ENCODE measurements at regions not wholly inside any gene's neighbourhood (a gene's known extent, or its start where the extent isn't known, plus 50 kb on each side); places are given as distances from the start of the nearest gene placed in this dataset.
A peak's percentile ranks its signal among the peaks of the same experiment; 100 is the strongest.
"Not testable (repeated sequence)": the region's sequence is repeated elsewhere in the genome, so short reads cannot be mapped to it uniquely, and the experiment has no call there.

- not testable (repeated sequence) for DNase-seq (ENCODE audit: low spot score)
Measured at GRCh38 chr5:71822065-71822464, 103.0 kb downstream of the CARTPT start.

GRCh38 chr5:71825992-71826391 lies 106.9 kb downstream of the CARTPT start:
- DNase-seq (ENCODE audit: low spot score), result no peak

DNA sequence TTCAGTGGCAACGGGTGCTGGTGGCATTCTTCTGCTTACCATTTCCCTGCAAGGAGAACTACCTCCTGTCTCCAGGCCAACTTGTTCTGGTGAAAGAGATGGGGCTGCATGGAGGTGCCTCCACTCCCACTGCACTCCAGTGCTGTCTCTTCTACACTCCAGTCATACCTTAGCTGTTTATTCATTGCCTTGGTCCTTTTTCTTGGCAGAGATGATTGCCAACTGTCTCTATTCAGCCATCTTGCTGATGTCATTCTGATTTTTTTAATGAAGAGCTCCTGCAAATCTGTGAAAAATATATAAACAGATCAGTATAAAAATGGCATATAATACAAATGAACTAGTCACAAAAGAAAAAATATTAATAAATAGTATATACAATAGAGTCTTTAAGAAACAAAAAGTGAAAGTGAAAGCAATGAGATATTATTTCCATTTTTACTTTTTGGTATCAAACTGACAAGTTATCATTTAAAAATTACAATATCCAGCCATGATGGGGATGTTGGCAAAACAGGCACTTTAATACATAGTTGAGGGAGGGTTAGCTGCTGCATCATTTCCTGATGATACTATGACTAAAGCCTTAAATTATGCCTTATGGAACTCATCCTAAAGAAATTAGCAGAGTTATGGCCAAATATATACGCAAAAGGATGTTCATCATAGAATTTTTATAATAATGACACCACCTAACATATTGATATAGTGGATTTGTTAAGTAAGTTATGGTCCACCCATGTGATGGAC lies 109.4 kb downstream of the CARTPT start:
- no peak for DNase-seq (ENCODE audit: low spot score)

DNA sequence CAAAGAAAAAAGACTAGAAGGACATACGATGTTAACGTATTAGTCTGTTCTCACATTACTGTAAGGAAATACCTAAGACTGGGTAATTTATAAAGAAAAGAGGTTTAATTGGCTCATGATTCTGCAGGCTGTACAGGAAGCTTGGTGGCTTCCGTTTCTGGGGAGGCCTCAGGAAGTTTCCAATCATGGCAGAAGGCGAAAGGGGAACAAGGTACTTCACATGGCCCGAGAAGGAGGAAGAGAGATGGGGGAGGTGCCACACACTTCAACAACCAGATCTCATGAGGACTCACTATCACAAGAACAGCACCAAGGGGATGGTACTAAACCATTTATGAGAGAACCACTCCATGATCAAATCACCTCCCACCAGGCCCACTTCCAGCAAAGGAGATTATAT lies 110.1 kb downstream of the CARTPT start:
- no peak for DNase-seq (ENCODE audit: low spot score)

DNA sequence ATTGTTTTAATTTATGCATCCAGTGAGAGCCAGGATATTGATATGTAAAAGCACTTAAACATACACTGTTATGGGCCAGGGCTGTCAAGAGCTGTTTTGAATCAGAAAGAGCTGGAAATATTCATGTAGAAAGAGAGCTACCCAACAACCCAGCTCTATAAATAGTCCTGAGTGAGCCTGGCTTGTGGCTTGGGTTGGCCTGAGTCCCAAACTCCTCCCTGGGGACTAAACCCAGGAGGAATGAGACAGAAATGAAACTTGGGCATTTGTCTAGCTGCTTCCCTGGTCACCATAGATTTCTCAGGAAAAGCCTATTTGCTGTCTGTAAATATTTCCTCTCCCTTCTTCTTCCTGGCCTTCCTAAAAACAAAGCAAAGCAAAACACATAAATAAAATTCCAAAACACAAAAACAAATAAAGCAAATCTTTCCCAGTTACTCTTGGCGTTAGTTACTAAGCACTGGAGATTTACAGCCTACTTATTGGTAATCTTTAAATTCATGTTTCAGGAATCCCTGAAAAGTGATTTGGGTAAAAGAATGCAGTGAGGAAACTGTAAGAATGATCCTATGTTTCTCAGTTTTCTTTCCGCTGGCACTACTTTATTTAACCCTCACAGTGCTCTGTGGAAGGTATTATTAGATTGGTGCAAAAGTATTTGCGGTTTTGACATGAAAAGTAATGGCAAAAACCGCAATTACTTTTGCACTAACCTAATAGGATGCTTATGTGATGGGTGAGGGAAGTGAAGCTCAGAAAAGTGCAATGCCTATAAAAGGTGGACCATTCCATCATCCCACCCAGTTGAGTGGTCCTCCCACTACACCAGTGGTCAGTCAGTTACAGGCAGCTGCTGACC lies 111.8 kb downstream of the CARTPT start:
- DNase-seq (ENCODE audit: low spot score), result peak; percentile 78

DNA sequence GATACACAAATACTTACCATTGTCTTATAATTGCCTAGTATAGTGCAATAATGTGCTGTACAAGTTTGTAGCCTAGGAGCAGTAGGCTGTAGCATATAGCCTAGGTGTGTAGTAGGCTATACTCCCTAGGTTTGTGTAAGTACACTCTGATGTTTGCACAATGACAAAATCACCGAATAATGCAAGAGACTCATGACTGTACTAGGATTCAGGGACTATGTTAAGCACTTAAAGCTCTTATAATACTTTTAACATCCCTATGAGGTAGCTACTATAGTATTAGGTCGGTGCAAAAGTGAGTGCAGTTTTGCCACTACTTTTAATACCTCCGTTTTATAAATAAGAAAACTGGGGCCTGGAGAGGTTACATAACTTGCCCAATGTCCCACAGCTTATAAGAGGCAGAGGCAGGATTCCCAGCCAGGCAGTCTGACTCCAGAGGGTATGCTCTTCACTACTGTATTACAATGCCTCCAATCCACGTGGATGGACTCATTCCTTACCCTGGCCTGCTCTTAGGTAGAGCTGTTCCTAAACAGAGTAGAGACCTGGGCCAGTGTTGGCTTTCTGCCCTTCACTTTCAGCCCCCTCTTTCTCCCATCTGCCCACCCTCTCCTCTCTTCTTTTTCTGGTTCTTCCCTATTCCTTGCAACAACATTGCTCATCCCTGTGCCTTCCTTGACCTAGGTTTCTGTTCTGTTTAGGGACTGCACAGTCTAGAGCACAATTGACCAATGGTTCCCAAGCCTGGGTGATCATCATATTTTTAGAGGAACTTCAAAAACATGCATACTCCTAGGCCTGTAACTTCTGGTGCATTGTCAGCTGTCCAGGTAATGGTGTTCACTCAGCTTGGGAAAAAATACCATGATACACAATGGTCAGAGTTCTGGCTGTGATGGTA lies 114.0 kb downstream of the CARTPT start:
- no peak for DNase-seq (ENCODE audit: low spot score)

- DNase-seq (ENCODE audit: low spot score), result no peak
Measured at GRCh38 chr5:71834601-71835000, 115.5 kb downstream of the CARTPT start.

- no peak for DNase-seq (ENCODE audit: low spot score)
Measured at GRCh38 chr5:71836084-71836483, 117.0 kb downstream of the CARTPT start.

GRCh38 chr5:71836559-71837112 lies 117.6 kb downstream of the CARTPT start:
- DNase-seq (ENCODE audit: low spot score), result no peak

- DNase-seq (ENCODE audit: low spot score), result no peak
Measured at GRCh38 chr5:71838286-71838685, 119.2 kb downstream of the CARTPT start.

GRCh38 chr5:71839096-71839884 lies 120.2 kb downstream of the CARTPT start:
- no peak for DNase-seq (ENCODE audit: low spot score)

- no peak for DNase-seq (ENCODE audit: low spot score)
Measured at GRCh38 chr5:71841107-71841506, 122.0 kb downstream of the CARTPT start.

GRCh38 chr5:71843111-71843510 lies 124.0 kb downstream of the CARTPT start:
- DNase-seq (ENCODE audit: low spot score), result no peak

DNA sequence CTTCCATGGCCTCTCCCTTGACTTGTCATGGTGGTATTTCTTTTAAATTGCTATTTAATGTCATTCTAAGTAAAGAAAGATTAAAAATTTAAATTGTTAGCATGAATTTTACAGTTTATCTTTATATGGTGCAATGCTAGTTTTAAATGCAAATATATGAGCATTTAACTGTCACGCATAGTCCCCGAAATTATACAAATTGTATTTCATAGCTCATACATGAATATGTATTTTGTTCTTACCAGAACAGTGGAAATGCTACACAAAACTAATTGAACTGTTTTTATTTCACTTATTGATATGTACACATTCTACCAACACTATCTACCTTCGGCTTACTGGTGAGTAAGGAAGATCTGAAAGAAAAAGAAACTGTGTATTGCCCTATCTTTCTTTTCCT lies 125.8 kb downstream of the CARTPT start:
- no peak for DNase-seq (ENCODE audit: low spot score)

GRCh38 chr5:71859515-71859914 lies 140.4 kb downstream of the CARTPT start:
- DNase-seq (ENCODE audit: low spot score), result no peak

GRCh38 chr5:71860048-71860447 lies 141.0 kb downstream of the CARTPT start:
- no peak for DNase-seq (ENCODE audit: low spot score)

GRCh38 chr5:71861682-71862081 lies 142.6 kb downstream of the CARTPT start:
- no peak for DNase-seq (ENCODE audit: low spot score)

- no peak for DNase-seq (ENCODE audit: low spot score)
Measured at GRCh38 chr5:71862087-71862486, 143.0 kb downstream of the CARTPT start.

DNA sequence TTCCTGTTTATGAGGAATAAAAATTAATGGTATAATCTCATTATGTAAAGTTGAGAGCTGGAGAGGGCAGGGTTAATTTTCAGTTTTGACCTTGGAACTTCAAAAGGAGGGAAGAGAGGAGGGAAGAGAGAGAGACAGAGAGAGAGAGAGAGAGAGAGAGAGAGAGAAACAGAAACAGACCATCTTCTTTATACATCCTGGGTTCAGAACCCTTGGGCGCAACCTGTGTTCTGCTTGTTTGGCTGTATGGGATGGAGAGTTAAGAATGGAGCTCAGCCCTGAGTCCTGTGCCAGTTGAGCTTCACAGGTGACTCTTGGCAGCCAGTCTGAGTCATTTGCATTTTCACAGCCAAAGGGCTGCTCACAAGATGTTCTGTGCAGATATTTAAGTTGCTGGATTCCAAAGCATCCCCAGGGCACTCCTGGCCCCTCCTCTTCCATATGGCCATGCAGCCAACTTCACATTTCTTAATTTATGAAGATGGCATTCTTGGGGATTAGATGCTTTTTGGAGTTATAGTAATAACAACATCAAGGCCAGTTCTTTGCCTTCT lies 143.5 kb downstream of the CARTPT start:
- no peak for DNase-seq (ENCODE audit: low spot score)

GRCh38 chr5:71864730-71865601 lies 145.9 kb downstream of the CARTPT start:
- peak; percentile 53 for DNase-seq (ENCODE audit: low spot score)
